IPS-NIHi7 (cell line): ENCODE measurements at regions not wholly inside any gene's neighbourhood (a gene's known extent, or its start where the extent isn't known, plus 50 kb on each side); places are given as distances from the start of the nearest gene placed in this dataset.

Source experiments
- DNase-seq: peaks from one replicate; pipeline ENCODE4 v3.0.0; 2012; ENCODE audit warnings: mixed read lengths; ENCODE audit errors: extremely low spot score

DNA sequence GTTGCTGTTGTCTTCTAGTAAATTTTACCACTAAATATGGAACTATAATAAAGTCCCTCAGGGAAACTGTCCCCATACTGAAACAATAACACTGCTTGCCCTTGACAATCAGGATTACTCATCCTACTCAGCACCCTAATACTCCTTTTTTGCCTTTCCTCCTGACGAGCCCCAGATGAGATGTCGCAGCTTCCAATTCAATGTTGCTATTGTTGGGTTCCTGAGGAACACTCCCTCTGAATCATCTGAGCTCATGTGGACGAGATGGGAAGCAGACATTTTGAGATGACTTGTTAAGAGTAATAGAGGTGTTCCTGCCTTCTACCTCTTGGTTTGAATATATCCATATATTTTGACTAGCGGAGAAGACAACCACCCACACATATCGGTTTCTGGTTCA, 187.8 kb upstream of the FAM98A start:
- no peak for DNase-seq

DNA sequence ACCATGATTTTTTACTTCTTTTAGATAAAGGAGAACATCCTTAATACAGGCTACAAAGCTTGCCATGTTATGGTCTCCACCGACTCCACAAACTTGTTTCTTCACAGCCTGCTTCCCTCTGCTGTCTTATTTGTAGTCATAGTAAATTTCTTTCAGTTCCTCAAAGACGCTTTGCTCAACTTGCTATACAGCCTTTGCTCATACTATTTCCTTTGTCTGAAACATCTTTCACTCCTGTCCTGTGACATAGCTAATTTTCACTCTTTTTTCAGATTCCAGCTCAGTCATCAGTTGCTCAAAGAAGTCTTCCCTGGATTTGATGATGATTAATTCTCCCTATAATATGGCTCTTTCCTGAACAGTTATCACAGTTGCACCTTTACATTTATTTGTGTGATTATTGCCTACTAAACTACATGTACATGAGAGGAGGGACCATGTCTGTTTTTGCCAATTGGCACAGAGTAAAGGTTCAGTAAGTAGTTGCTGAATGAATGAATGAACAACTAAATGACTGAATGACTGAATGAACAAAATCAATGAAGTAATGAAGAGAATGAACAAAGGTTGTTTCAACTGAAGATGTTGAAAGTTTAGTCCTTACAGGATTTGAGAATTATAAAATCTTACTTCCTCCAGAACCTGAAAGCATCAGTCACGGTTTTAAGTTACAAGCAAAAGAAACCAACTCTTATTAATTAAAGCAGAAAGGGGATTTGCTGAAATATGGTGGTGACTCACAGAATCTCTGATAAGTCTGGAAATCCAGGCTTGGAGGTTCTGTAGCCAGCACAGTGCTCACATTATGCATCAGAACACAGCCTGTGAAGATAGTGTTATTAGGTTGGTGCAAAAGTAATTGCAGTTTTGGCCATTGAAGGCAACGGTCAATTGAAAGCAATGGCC, 186.4 kb upstream of the FAM98A start:
- DNase-seq = no peak

DNA sequence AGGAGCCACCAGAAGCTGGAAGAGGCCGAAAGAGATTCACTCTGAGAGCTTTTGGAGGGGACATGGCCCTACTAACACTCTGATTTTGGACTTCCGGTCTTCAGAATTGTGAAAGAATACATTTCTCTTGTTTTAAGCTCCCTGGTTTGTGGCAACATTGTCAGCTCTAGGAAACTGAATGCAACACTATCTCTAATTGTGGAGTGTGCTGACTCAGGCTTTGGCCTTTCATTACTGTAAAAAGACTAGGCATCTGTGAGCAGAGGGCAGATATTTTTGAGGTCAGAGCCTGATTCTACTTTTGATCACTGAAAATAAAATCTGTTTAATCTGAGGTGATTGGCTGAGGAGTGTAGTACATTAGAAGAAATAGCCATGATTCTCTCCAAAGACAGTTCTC, 185.4 kb upstream of the FAM98A start:
- DNase-seq = no peak

DNA sequence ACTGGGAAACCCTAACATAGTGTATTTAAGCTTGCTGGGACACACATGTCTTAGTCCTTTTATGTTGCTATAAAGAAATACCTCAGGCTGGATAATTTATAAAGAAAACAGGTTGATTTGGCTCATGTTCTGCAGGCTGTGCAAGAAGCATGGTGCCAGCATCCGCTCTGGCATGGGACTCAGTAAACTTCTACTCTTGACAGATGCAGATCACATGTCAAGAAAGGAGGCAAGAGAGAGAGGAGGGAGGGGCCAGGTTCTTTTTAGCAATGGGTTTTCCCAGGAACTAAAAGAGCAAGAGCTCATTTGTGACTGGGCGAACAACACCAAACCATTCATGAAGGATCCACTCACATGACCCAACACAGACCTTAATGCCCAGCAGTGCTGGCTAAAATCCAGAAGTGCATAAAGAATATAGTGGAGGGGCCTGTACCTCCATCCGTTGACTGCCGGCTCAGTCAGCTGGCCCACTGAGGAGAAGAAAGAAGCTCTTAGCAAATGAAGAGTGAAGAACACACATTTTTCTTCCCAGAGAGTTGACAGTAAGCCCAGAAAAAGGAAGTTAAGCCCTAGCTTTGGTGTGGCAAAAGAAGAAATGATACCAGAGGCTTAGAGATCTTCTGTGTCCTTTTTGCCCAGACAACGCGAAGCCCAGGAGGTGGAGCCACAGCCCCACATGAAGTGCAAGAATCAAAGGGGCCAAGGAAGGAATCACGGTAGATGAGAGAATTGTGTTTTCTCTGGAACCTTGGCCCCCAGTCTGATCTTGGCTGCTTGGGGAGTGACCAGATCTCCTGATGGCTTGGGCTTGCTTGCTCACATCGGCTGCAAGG, 183.5 kb upstream of the FAM98A start:
- peak; percentile 35 for DNase-seq

DNA sequence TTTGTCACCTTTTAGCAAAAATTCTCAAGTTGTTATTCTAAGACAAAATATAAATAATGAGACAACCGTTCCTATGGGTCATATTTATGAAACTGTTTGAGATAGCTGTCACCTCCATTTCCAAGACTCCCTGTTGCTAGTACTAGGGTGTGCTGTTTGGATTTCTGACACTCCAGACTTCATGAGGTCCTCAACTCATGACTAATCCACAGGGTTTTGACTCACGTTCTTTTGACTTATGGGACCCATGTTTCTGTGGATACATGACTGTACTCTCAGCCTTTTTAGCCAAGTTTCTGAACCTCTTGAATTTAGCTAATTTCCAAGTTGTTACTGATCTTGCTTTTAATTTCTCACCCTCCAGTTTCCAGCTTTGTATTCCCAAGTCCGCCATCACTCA, 178.7 kb upstream of the FAM98A start:
- no peak for DNase-seq

DNA sequence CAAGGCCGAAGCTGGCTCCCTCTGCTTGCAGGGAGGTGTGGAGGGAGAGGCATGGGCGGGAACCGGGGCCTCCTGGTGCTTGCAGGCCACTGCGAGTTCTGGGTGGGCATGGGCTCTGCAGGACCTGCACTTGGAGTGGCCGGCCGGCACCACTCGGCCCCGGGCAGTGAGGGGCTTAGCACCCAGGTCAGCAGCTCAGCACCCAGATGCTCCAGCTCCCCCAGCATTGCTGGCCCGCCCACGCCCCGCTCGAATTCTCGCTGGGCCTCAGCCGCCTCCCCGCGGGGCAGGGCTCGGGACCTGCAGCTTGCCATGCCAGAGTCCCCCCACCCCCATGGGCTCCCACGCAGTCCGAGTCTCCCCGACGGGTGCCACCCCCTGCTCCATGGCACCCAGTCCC, 176.2 kb upstream of the FAM98A start:
- no peak for DNase-seq

DNA sequence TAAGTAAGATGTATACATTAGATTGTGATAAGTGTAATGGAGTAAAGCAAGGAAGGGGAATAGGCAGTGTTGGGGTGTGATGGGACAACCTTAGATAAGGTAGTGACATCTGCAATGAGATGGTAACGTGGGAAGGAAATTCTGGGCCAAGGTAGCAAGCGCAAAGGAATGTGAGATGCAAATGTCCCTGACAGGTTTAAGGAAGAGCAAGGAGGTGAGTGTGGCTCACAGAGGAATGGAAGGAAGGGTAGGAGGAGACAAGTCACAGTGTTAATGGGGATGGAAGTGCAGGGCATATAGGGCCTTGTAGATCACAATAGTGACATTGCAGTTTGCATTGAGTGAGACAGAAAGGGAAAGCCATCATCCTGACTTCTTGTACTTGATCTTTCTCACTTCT, 170.9 kb upstream of the FAM98A start:
- no peak for DNase-seq

DNA sequence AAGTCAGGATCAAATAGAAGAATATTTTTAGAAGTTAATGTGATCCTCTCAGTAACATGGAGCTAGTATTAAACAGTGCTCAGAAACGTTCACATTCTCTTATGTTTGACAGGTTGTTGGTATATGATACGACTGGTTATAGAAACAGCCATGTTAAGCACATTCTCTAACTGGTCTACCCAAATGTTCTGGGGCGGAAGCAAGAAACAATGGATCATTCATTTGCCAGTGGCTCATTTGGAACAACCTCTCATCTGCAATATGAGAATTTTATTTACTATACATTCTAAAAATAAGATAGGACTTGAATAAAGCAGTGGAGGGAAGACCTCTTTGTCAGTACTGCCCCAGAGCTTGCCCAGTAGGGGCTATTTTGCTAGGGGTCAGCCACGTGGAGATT, 167.1 kb upstream of the FAM98A start:
- DNase-seq = no peak

DNA sequence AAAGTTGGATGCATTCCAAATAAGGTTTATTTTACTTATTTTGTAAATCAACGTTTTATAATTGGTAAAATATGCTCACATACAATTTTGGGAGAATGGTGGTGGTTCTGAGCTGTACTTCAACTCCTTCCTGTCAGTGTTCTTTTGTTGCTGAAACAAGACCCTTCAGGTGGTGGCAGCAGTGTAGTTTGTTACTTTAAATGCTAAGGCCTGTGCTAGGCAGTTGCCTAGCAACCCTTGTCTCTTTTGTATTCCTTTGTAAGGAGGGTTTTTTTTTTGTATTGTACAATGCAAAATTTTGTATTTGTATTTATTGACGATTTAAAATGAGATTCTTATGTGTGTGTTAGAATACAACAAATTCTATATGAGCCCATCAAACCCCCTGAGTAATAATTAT, 166.0 kb upstream of the FAM98A start:
- peak; percentile 50 for DNase-seq

DNA sequence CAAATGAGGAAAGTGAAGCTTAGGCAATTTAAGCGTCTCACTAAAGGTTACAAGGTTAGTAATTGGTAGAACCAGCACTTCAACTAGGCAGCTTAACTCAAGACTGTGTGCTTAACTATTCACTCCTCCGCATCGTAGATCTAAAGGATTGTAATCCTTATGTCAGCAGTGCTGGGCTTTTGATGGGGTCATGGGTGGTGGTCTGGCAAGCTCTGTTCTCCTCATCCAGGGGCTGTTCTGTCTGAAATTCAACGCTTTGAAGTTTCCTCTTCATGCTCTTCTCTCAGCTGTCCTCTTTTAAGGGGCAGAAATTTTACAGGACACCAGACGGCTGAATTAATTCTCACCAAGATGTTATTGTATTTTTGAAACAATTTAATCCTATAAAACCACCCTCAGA, 165.5 kb upstream of the FAM98A start:
- DNase-seq = no peak

DNA sequence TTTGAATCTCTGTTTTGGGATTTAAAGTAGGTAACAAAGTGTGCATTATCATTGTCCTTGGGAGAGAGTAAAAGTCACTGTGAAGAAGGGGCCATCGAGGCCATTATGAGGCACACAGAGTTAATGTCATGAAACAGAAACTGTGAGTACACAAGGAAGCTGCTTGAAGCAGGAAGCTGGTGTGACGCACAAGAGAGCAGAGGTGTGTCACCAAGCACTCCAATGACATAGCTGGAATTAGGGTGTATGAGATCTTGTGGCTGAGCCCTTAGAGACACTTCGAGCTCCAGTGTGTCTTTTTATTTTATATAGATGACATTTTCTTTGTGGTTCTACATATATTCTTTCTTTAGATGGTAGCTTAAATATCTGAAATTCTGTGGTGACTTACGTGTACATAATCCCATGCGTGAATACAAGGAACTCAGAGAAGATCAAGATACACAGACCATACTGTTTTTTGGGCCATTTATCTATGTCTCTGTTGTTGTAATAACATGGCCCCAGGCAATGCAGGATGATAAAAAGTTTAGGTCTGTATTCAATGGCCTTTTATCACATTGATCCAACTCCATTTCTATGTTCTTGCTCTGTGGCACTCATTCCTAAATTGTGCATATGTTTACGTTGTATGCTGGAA, 164.7 kb upstream of the FAM98A start:
- no peak for DNase-seq

DNA sequence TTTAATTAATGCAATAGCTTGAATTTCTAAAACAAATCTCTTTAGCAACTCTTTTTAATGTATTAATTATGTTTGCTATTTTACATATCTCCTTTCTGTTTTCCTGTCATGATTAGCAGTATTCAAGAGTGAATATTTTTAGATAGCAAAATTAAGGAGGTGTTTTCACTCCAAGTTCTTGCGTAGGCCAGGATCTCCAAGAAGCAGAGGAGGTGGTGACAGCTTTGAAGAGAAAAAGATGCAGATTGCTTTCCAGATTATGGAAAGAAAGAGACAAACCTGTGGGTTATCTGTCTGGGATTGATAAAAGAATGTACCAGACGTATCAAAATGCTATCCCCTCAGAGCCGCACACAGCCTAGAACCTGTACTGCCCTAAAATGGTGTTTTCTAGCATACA, 163.5 kb upstream of the FAM98A start:
- DNase-seq = no peak

DNA sequence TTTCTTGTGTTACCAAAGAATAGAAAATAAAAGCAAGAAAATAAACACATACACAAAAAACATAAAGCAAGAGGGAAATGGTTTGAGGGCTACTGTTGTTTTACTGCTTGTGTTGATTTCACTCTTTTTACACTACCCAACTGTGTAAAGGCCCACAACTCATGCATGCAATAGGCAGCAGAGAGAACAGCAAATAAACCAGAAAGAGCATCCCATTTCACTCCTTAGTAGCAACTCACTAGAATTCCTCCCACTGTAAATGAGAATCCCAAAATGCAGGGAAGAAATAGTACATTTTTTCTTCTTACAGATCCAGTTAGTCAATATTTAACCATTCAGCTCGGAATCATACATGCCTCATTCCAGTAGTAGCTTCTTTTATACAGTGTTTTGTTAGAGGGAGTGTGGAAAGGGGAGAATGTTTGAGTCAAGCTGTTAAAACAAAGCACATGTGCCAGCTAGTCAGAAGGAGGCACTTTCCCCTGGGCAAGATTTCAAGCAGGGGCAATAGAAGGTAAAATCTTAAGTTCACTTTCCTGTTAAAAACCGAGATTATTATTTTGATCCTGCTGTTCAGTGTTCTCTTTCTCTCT, 147.2 kb upstream of the FAM98A start:
- DNase-seq = no peak

DNA sequence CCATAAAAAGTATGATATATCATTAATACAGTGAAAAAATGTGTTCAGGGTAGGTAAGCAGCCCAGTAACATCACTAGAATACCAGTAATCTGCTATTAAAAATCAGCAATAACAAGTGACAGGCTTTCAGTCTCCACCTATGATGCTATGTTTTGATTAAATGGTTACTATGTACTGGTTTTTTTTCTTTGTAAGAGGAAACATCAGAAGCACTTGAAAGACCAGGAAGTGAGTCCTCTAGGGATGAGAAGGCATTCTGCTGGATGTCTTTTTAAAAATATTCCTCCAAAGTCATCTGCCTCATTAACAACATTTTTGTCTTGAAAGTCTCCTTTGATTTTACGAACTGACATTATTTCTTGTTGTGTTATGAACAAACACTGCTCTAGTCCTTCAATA, 136.0 kb upstream of the FAM98A start:
- DNase-seq = no peak

DNA sequence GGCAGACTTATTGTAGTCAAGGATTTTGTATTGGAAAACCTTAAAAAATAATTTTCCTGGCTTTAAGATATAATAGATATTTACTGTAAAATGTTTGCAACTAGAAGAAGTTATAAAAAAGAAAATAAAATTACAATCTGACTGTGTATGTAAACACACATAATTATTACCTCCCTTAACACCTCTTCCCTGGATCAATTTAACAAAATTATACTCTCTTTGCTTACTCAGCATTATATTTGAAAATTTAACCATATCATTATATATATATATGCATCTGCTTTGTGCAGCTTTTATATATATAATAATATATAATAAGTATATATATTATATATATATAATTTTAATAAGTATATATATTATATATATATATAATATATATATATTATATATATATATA, 131.7 kb upstream of the FAM98A start:
- no peak for DNase-seq

DNA sequence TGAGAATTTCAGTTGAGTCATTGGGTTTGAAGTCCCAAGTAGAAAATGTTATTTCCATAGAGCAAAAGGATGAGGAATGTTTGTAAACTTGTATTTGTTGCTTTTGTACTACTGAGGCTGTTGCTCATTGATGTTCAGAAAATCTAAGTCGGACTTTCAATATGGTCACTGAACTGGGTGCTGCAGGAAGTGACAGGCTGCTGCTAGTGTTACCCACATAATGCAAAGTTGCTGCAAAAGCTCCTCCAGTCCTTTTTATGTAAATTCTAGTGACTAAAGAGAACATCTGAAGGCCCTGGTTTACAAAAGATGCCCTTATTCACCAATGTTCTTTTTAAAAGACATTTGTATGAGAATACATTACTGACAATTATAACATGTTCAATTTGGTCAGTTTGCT, 131.1 kb upstream of the FAM98A start:
- DNase-seq = no peak

DNA sequence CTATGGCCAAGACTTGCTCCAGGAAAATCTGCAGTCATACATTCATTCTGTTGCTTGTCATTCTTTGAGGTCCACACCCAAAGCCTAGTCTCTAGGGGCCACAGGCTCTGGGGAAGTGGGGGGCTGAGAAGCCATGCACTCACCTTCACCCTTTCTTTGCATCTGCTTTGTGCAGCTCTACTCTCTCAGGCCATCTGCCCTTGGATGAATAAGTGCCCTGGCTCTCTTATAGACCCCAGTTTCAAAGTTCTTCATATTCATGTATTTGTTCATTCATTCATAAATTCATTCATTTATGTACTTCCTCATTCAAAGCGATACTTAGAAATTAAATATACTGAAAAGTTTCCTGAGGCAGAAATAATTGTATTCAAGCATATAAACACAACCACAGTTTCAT, 130.3 kb upstream of the FAM98A start:
- DNase-seq = no peak

DNA sequence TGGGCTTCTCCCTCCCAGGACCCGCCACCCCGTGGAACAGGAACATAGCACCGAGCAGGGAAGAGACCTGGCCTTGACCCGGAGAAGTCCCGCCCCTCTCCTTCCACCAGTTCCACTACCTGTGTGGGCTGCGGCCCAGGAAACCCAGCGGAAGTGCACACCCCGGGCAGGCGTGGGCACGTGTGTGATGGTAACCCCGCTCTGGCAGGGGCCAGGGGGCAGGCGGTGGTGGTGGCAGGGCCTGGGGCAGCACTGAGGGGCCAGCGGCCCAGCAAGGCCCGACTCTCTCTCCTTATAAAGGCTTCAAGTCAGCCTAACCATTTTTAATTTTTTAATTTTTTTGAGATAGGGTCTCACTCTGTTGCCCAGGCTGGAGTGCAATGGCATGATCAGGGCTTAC, 129.0 kb upstream of the FAM98A start:
- DNase-seq = no peak

DNA sequence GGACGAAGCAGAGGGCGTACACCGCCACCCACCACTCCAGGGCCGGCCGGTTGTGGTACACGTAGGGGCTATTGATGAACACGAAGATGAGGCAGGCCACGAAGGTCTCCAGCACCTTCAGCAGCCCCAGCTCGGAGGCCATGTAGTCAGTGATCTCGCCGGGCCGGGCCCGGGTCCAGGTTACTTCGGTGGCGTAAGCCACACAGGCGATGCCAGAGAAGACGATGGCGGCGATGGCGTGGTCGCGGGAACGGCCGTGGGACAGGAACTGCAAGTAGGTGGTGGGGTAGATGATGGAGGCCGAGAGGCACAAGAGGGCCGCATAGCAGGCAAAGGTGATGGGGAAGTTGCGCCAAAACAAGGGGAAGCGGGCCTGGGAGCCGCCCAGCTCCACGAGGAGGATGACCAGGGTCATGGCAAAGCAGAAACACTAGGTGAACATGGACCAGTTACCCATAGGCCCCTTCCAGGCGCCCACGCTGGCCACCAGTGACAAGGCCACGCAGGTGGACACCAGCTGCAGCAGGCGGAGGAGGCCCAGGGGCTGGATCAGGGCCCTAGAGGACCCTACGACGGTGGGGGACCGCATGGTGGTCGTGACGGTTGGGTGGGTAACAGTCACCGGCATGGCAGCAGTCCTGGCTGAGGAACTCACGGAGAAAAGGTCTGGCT, 128.4 kb upstream of the FAM98A start:
- no peak for DNase-seq

DNA sequence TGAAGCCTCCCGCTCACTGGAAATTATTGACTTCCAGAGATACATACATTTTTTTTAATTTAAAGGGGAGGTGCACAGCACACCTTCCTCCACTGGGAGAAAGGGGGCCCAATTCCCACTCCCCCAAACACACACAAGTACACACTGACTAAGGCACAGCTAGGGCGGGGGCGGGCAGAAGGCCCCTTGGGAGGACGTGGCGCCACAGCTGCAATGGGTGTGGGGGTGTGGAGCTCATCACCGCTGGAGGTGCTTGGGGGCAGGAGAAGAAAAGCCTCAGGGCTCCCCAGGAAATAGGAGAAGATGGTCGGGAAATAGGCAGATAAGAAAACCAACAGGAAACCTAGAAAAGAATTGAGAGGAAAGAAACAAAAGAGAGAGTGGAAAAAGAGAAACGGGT, 127.3 kb upstream of the FAM98A start:
- no peak for DNase-seq

DNA sequence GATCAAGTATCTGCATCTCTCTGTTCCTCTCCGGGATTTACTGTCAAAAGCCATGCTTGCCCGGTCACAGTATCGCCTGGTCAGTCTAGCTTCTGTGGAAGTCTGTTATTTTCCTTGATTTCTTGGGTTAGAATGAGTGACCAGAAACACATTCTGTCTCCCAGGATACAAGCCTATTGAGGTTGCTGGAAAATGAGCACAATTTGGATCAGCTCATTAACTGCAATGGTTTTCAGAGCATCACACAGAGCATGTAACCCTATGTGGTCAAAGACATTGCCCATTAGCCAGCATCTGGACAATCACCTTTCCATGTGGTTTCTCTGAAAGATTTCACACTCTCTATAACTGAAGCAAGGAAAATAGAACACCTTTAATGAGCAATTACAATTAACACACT, 124.2 kb upstream of the FAM98A start:
- no peak for DNase-seq

DNA sequence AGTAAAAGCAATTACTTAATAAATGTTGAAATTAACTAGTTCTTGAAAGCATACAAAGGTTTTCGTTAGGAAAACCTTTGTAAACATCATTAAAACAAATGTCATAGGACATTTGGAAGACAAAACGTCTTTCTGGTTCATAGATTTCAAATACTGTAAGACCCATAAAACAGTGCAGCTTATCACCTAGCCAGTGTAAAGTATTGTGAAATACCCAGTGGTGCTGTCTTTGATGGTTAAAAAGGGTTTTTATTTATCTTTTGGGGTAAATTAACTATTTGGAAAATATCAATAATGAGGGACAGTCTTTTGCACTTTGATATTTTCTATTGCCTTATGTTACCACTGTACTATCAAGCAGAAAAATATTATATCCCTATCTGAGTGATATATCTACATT, 120.0 kb upstream of the FAM98A start:
- no peak for DNase-seq
